ENCODE measurements at regions not wholly inside any gene's neighbourhood (a gene's known extent, or its start where the extent isn't known, plus 50 kb on each side); places are given as distances from the start of the nearest gene placed in this dataset.
A peak's percentile ranks its signal among the peaks of the same experiment; 100 is the strongest.

GRCh38 chr12:30016540-30017055 lies 232.9 kb upstream of the TMTC1 start:
- Mint-ChIP-seq H3K4me1 (ENCODE audit: low read depth, unreplicated experiment) (peaks cover 26% of the 10 kb centered on the region), H3K27ac (ENCODE audit: unreplicated experiment) (no peak overlapping the region), H3K9me3 (ENCODE audit: unreplicated experiment) (no peaks in the 10 kb centered on the region), H3K27me3 (ENCODE audit: low read depth, unreplicated experiment) (no peaks in the 10 kb centered on the region), H3K36me3 (ENCODE audit: low read depth, unreplicated experiment) (no peaks in the 10 kb centered on the region), H3K4me3 (ENCODE audit: unreplicated experiment) (no peak overlapping the region)
- Histone ChIP-seq H3K27me3 (ENCODE audit: insufficient read depth, low read length) (no peaks in the 10 kb centered on the region), H2AFZ (ENCODE audit: low read depth, low read length) (no peak overlapping the region), H3K4me3 (ENCODE audit: insufficient read depth, low read depth, low read length) (no peak overlapping the region), H3K36me3 (ENCODE audit: insufficient read depth, low read length) (no peaks in the 10 kb centered on the region), H3K9ac (ENCODE audit: low read length) (no peak overlapping the region), H3K27ac (ENCODE audit: low read depth, low read length) (no peak overlapping the region), H3K9me3 (ENCODE audit: insufficient read depth, low read depth, low read length) (no peaks in the 10 kb centered on the region), H4K20me1 (ENCODE audit: insufficient read depth, low read length) (no peaks in the 10 kb centered on the region), H3K4me1 (ENCODE audit: insufficient read depth, low read length) (no peaks in the 10 kb centered on the region), H3K4me2 (ENCODE audit: low read length) (no peak overlapping the region), H3K79me2 (ENCODE audit: insufficient read depth, low read length) (no peaks in the 10 kb centered on the region)
- DNase-seq (ENCODE audit: low read depth) = no peak
- TF ChIP-seq CTCF (IDR thresholded peaks at IDR 0.05; ENCODE audit: insufficient read depth, low read depth, low read length) (no peak), EZH2 (IDR thresholded peaks at IDR 0.05; ENCODE audit: insufficient read depth, low read length) (no peak)
- no peak for FAIRE-seq

- Histone ChIP-seq H3K27me3 (ENCODE audit: insufficient read depth, low read length) (no peaks in the 10 kb centered on the region), H3K79me2 (ENCODE audit: insufficient read depth, low read length) (no peaks in the 10 kb centered on the region), H3K4me1 (ENCODE audit: insufficient read depth, low read length) (peaks cover 2% of the 10 kb centered on the region), H3K4me2 (ENCODE audit: low read length) (no peak overlapping the region), H3K36me3 (ENCODE audit: insufficient read depth, low read length) (no peaks in the 10 kb centered on the region), H3K4me3 (ENCODE audit: insufficient read depth, low read depth, low read length) (no peak overlapping the region), H4K20me1 (ENCODE audit: insufficient read depth, low read length) (no peaks in the 10 kb centered on the region), H3K9me3 (ENCODE audit: insufficient read depth, low read depth, low read length) (no peaks in the 10 kb centered on the region), H3K27ac (ENCODE audit: low read depth, low read length) (no peak overlapping the region), H3K9ac (ENCODE audit: low read length) (no peak overlapping the region), H2AFZ (ENCODE audit: low read depth, low read length) (no peak overlapping the region)
- no peak for TF ChIP-seq EZH2 (IDR thresholded peaks at IDR 0.05; ENCODE audit: insufficient read depth, low read length)
- no peak for TF ChIP-seq CTCF (IDR thresholded peaks at IDR 0.05; ENCODE audit: insufficient read depth, low read depth, low read length)
- H3K27me3 Mint-ChIP-seq (ENCODE audit: low read depth, unreplicated experiment) = no peaks in the 10 kb centered on the region
- no peaks in the 10 kb centered on the region for H3K36me3 Mint-ChIP-seq (ENCODE audit: low read depth, unreplicated experiment)
- H3K27ac Mint-ChIP-seq (ENCODE audit: unreplicated experiment) = no peak overlapping the region
- DNase-seq (ENCODE audit: low read depth) (no peak), FAIRE-seq (peak; percentile 17)
- no peak overlapping the region for H3K4me3 Mint-ChIP-seq (ENCODE audit: unreplicated experiment)
- H3K4me1 Mint-ChIP-seq (ENCODE audit: low read depth, unreplicated experiment) = peaks cover 21% of the 10 kb centered on the region
- H3K9me3 Mint-ChIP-seq (ENCODE audit: unreplicated experiment) = no peaks in the 10 kb centered on the region
These were observed 232.0 kb upstream of the TMTC1 start for GRCh38 chr12:30015631-30016337.

- Mint-ChIP-seq H3K27me3 (ENCODE audit: low read depth, unreplicated experiment) (no peaks in the 10 kb centered on the region), H3K9me3 (ENCODE audit: unreplicated experiment) (no peaks in the 10 kb centered on the region), H3K4me3 (ENCODE audit: unreplicated experiment) (no peak overlapping the region), H3K27ac (ENCODE audit: unreplicated experiment) (no peak overlapping the region), H3K4me1 (ENCODE audit: low read depth, unreplicated experiment) (peaks cover 15% of the 10 kb centered on the region), H3K36me3 (ENCODE audit: low read depth, unreplicated experiment) (no peaks in the 10 kb centered on the region)
- no peaks in the 10 kb centered on the region for H3K36me3 ChIP-seq (ENCODE audit: insufficient read depth, low read length)
- TF ChIP-seq CTCF (IDR thresholded peaks at IDR 0.05; ENCODE audit: insufficient read depth, low read depth, low read length) (no peak), EZH2 (IDR thresholded peaks at IDR 0.05; ENCODE audit: insufficient read depth, low read length) (no peak)
- no peaks in the 10 kb centered on the region for H3K79me2 ChIP-seq (ENCODE audit: insufficient read depth, low read length)
- no peak for DNase-seq (ENCODE audit: low read depth)
- no peaks in the 10 kb centered on the region for H4K20me1 ChIP-seq (ENCODE audit: insufficient read depth, low read length)
- H3K27me3 ChIP-seq (ENCODE audit: insufficient read depth, low read length) = no peaks in the 10 kb centered on the region
- no peak for FAIRE-seq
- H3K4me3 ChIP-seq (ENCODE audit: insufficient read depth, low read depth, low read length) = no peak overlapping the region
- H3K4me2 ChIP-seq (ENCODE audit: low read length) = no peak overlapping the region
- no peaks in the 10 kb centered on the region for H3K9me3 ChIP-seq (ENCODE audit: insufficient read depth, low read depth, low read length)
- no peak overlapping the region for H3K9ac ChIP-seq (ENCODE audit: low read length)
- H3K4me1 ChIP-seq (ENCODE audit: insufficient read depth, low read length) = peaks cover 4% of the 10 kb centered on the region
- no peak overlapping the region for H3K27ac ChIP-seq (ENCODE audit: low read depth, low read length)
- H2AFZ ChIP-seq (ENCODE audit: low read depth, low read length) = no peak overlapping the region
These were observed 231.2 kb upstream of the TMTC1 start for GRCh38 chr12:30014991-30015390.
